ENCODE measurements at regions not wholly inside any gene's neighbourhood (a gene's known extent, or its start where the extent isn't known, plus 50 kb on each side); places are given as distances from the start of the nearest gene placed in this dataset.

DNA sequence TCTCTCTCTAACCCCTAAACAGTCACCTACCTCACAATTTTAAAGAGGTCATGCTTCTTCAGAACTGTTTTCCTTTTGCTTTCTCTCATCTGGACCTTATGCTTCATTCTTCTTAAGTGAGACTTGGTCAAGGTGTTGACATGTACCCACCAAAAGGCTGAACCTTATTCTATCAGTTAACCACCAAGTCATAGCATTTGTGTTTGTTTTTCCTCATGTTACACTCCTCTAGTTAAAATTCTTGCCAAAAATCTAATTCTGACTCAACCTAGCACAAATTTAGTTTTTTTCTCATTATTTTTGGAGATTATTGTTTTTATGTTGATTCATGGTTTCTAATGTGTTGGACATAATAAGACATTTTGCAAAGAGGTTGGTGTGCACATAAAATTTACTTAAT is 578.6 kb downstream of the SLC16A7 start:
- TF ChIP-seq EZH2phosphoT487 (conservative IDR thresholded peaks at IDR 0.05; ENCODE audit: low read length), result no peak
- TF ChIP-seq, protein P1, sequence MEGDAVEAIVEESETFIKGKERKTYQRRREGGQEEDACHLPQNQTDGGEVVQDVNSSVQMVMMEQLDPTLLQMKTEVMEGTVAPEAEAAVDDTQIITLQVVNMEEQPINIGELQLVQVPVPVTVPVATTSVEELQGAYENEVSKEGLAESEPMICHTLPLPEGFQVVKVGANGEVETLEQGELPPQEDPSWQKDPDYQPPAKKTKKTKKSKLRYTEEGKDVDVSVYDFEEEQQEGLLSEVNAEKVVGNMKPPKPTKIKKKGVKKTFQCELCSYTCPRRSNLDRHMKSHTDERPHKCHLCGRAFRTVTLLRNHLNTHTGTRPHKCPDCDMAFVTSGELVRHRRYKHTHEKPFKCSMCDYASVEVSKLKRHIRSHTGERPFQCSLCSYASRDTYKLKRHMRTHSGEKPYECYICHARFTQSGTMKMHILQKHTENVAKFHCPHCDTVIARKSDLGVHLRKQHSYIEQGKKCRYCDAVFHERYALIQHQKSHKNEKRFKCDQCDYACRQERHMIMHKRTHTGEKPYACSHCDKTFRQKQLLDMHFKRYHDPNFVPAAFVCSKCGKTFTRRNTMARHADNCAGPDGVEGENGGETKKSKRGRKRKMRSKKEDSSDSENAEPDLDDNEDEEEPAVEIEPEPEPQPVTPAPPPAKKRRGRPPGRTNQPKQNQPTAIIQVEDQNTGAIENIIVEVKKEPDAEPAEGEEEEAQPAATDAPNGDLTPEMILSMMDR (IDR thresholded peaks at IDR 0.05; ENCODE audit: insufficient read depth, low read length, poor library complexity, severe bottlenecking), result no peak
